ENCODE measurements at regions not wholly inside any gene's neighbourhood (a gene's known extent, or its start where the extent isn't known, plus 50 kb on each side); places are given as distances from the start of the nearest gene placed in this dataset.

GRCh38 chr2:19843992-19844515 is 57.7 kb downstream of the TTC32 start:
- no peak for TF ChIP-seq POLR2A (IDR thresholded peaks at IDR 0.05)
- TF ChIP-seq CTCF (IDR thresholded peaks at IDR 0.05): no peak
